Thyroid gland (tissue), 4 donors: ENCODE measurements at regions not wholly inside any gene's neighbourhood (a gene's known extent, or its start where the extent isn't known, plus 50 kb on each side); places are given as distances from the start of the nearest gene placed in this dataset.

Experiments
- POLR2A ChIP-seq, 2 donors: fragments of 450-650 bp; IDR thresholded peaks; one replicate each; pipeline ENCODE4 v1.6.1; 2017; ENCODE audit warnings: antibody characterized with exemption in 2 of 2, mild to moderate bottlenecking in 2 of 2, moderate library complexity in 1 of 2
- TF ChIP-seq, protein P1 (sequence below), 6 experiments: fragments of 200-600 bp in 3 of 6; fragments of 450-650 bp in 3 of 6; sonication (generic) in 3 of 6; IDR thresholded peaks; one replicate each; pipeline ENCODE4 v1.5.1; 2016 to 2019; ENCODE audit warnings: antibody characterized with exemption in 6 of 6, mild to moderate bottlenecking in 2 of 6, inconsistent platforms in 1 of 6, moderate library complexity in 1 of 6

DNA sequence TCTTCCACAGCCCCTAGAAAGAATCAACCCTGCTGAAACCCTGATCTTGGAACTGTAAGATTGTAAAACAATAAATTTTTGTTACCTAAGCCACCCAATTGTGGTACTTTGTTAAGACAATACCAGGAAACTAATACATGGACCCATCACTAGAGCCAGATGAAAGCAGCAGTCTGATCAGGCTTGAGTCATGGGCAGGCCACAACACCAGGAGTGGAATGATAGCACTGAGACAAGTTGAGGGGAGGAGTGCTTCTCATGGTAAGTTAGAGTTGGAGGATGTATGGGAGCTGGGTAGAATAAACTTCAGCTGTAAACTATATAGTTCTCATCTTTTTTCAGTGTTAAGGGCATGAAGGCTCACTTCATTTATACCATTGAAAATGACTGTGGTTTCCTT lies 164.4 kb upstream of the OR13F1 start:
- TF ChIP-seq POLR2A (IDR thresholded peaks at IDR 0.05) = no peak
- TF ChIP-seq, protein P1, sequence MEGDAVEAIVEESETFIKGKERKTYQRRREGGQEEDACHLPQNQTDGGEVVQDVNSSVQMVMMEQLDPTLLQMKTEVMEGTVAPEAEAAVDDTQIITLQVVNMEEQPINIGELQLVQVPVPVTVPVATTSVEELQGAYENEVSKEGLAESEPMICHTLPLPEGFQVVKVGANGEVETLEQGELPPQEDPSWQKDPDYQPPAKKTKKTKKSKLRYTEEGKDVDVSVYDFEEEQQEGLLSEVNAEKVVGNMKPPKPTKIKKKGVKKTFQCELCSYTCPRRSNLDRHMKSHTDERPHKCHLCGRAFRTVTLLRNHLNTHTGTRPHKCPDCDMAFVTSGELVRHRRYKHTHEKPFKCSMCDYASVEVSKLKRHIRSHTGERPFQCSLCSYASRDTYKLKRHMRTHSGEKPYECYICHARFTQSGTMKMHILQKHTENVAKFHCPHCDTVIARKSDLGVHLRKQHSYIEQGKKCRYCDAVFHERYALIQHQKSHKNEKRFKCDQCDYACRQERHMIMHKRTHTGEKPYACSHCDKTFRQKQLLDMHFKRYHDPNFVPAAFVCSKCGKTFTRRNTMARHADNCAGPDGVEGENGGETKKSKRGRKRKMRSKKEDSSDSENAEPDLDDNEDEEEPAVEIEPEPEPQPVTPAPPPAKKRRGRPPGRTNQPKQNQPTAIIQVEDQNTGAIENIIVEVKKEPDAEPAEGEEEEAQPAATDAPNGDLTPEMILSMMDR (IDR thresholded peaks at IDR 0.05) = no peak
